Transverse colon (tissue), 4 donors: ENCODE measurements at regions not wholly inside any gene's neighbourhood (a gene's known extent, or its start where the extent isn't known, plus 50 kb on each side); places are given as distances from the start of the nearest gene placed in this dataset.
"Not testable (repeated sequence)": the region's sequence is repeated elsewhere in the genome, so short reads cannot be mapped to it uniquely, and the experiment has no call there.

ENCODE experiments used
- DNase-seq: peaks from one replicate; pipeline ENCODE4 v3.0.0-alpha.2; 2019
- H3K27ac ChIP-seq, 4 donors: fragments of 200-600 bp; sonication (generic); 2 replicates each; pipeline ENCODE4 v1.5.1; 2016 to 2018; ENCODE audit warnings: inconsistent platforms in 4 of 4
- H3K27me3 ChIP-seq: fragments of 200-600 bp; sonication (generic); 2 replicates; pipeline ENCODE4 v1.5.1; 2017; ENCODE audit warnings: inconsistent platforms
- H3K36me3 ChIP-seq, 4 donors: fragments of 200-600 bp; sonication (generic); 2 replicates each; pipeline ENCODE4 v1.5.1; 2017 to 2019; ENCODE audit warnings: inconsistent platforms in 4 of 4
- H3K4me1 ChIP-seq, 4 donors: fragments of 200-600 bp; sonication (generic); 2 replicates each; pipeline ENCODE4 v1.5.1; 2017 to 2020; ENCODE audit warnings: inconsistent platforms in 4 of 4
- H3K4me3 ChIP-seq, 4 donors: fragments of 200-600 bp; sonication (generic); 1 replicate in 1 of 4; 2 replicates in 3 of 4; pipeline versions ENCODE4 v1.5.1 to v1.6.1; 2017 to 2019; ENCODE audit warnings: inconsistent platforms in 4 of 4
- H3K9me3 ChIP-seq, 2 donors: fragments of 200-600 bp; sonication (generic); 2 replicates each; pipeline ENCODE4 v1.5.1; 2017 to 2019; ENCODE audit warnings: inconsistent platforms in 2 of 2
- CTCF ChIP-seq, 5 experiments: fragments of 200-600 bp in 3 of 5; fragments of 450-650 bp in 2 of 5; sonication (generic) in 3 of 5; IDR thresholded peaks; 1 replicate in 2 of 5; 2 replicates in 3 of 5; pipeline ENCODE4 v1.5.1; 2016 to 2017; ENCODE audit warnings: antibody characterized with exemption in 5 of 5, inconsistent platforms in 3 of 5, mild to moderate bottlenecking in 2 of 5, moderate library complexity in 1 of 5
- EP300 ChIP-seq: sonication (generic); formaldehyde crosslinking; IDR thresholded peaks from one replicate; pipeline ENCODE4 v1.6.1; 2017; ENCODE audit warnings: antibody characterized with exemption, low read depth
- POLR2A ChIP-seq: fragments of 450-650 bp; IDR thresholded peaks from one replicate; pipeline ENCODE4 v1.6.1; 2016; ENCODE audit warnings: antibody characterized with exemption, mild to moderate bottlenecking, moderate library complexity
- POLR2AphosphoS5 ChIP-seq, 3 donors: sonication (generic); formaldehyde crosslinking; IDR thresholded peaks; one replicate each; pipeline ENCODE4 v1.6.1; 2016; ENCODE audit warnings: antibody characterized with exemption in 3 of 3
- WGBS, 2 donors: methylation state at CpG; one replicate each; pipeline ENCODE4 v1.1.5; 2018; ENCODE audit warnings: low coverage in 1 of 2; 5-methylcytosine and 5-hydroxymethylcytosine counted together
- in situ Hi-C, 4 donors: fragments of 200-750 bp; cut with MboI; loops; one replicate each; pipeline versions ENCODE4 v1.15.0 to v1.15.1; 2017; ENCODE audit warnings: low sequenced_read_pairs in 3 of 4, low pct_ligation_motif_present in 1 of 4, low pct_unique_long_range_greater_than_20kb in 1 of 4
- intact Hi-C: fragments of 100-400 bp; cut with DNase I; formaldehyde crosslinking; loops from one replicate; pipeline ENCODE4 v1.15.1; 2023; ENCODE audit warnings: low total_unique reads

GRCh38 chr1:95167503-95167902 lies 50.3 kb downstream of the TLCD4 start:
- peaks cover 0 to 12% (median 1%) of the 10 kb centered on the region in 4 donors for H3K4me1 ChIP-seq
- H3K4me3 ChIP-seq, H3K27me3 ChIP-seq, intact Hi-C loops, in situ Hi-C loops, H3K36me3 ChIP-seq, H3K27ac ChIP-seq, H3K9me3 ChIP-seq: not testable (repeated sequence)
- peak; percentile 58 for DNase-seq
- WGBS, 2 donors = 30 to 58% methylated on average over 2 to 8 of the region's 8 CpGs

- Histone ChIP-seq H3K36me3 (no peaks in the 10 kb centered on the region), H3K27ac (no peak overlapping the region), H3K27me3 (no peaks in the 10 kb centered on the region), H3K4me1 (peaks cover 0 to 12% (median 1%) of the 10 kb centered on the region in 4 donors), H3K9me3 (no peaks in the 10 kb centered on the region), H3K4me3 (no peak overlapping the region)
- WGBS, 2 donors = 92 to 95% methylated on average over 2 of the region's 2 CpGs
- no peak for DNase-seq
- in situ Hi-C loops = no loop called here
- intact Hi-C loops = no loop called here
- TF ChIP-seq EP300 (no peak), POLR2A (no peak), POLR2AphosphoS5 (IDR thresholded peaks at IDR 0.05) (no peak), CTCF (IDR thresholded peaks at IDR 0.05) (no peak)
Observed at GRCh38 chr1:95168028-95168427, 50.9 kb downstream of the TLCD4 start.

- in situ Hi-C loops (no loop called here), intact Hi-C loops (no loop called here)
- no peaks in the 10 kb centered on the region for H3K27me3 ChIP-seq
- TF ChIP-seq POLR2AphosphoS5 (IDR thresholded peaks at IDR 0.05) (no peak), POLR2A (no peak), CTCF (IDR thresholded peaks at IDR 0.05) (no peak), EP300 (no peak)
- 85% methylated on average over 5 of the region's 5 CpGs; no CpG with 5 or more reads in 1 of the 2 donors for WGBS, 2 donors
- H3K4me3 ChIP-seq = no peak overlapping the region
- no peaks in the 10 kb centered on the region for H3K36me3 ChIP-seq
- DNase-seq = no peak
- H3K27ac ChIP-seq = peak overlapping the region in 1 of 4 donors; percentile 11
- H3K4me1 ChIP-seq = peaks cover 0 to 12% (median 1%) of the 10 kb centered on the region in 4 donors
- no peaks in the 10 kb centered on the region for H3K9me3 ChIP-seq
Observed at GRCh38 chr1:95168761-95169351, 51.7 kb downstream of the TLCD4 start.

GRCh38 chr1:95169548-95169947 lies 52.4 kb downstream of the TLCD4 start:
- no peak for TF ChIP-seq CTCF (IDR thresholded peaks at IDR 0.05)
- TF ChIP-seq EP300 = no peak
- TF ChIP-seq POLR2AphosphoS5 (IDR thresholded peaks at IDR 0.05) = no peak
- no peak for TF ChIP-seq POLR2A
- H3K27ac ChIP-seq = no peak overlapping the region

More at GRCh38 chr1:95169548-95169947, 52.4 kb downstream of the TLCD4 start:
- in situ Hi-C loops = no loop called here
- Histone ChIP-seq H3K4me1 (peaks cover 0 to 12% (median 1%) of the 10 kb centered on the region in 4 donors), H3K36me3 (no peaks in the 10 kb centered on the region), H3K27me3 (no peaks in the 10 kb centered on the region), H3K9me3 (no peaks in the 10 kb centered on the region), H3K4me3 (no peak overlapping the region)
- intact Hi-C loops = no loop called here
- DNase-seq = no peak
- WGBS, 2 donors = 42 to 61% methylated on average over 1 to 2 of the region's 2 CpGs
